Naive thymus-derived CD4-positive, alpha-beta T cell (primary cell): ENCODE measurements at regions not wholly inside any gene's neighbourhood (a gene's known extent, or its start where the extent isn't known, plus 50 kb on each side); places are given as distances from the start of the nearest gene placed in this dataset.
"Not testable (repeated sequence)": the region's sequence is repeated elsewhere in the genome, so short reads cannot be mapped to it uniquely, and the experiment has no call there.

ENCODE experiments used
- ATAC-seq: fragments of 150-1000 bp; cut with Tn5 transposase; 2 replicates; pipeline ENCODE4 v1.10.0; 2021; ENCODE audit warnings: mild to moderate bottlenecking, moderate library complexity
- CTCF ChIA-PET: fragments of 350-600 bp; sonication (Branson Sonifier 250); formaldehyde crosslinking; loops from one replicate; lab custom pipeline; 2021; ENCODE audit warnings: antibody characterized with exemption; lab: Charles Lee
- POLR2A ChIA-PET: fragments of 350-600 bp; sonication (Branson Sonifier 250); formaldehyde crosslinking; loops from one replicate; lab custom pipeline; 2021; ENCODE audit warnings: antibody characterized with exemption, inconsistent platforms; lab: Charles Lee
- DNase-seq, 9 donors: peaks; one replicate each; pipeline versions ENCODE4 v3.0.0 to v3.0.0-alpha.2; 2020 to 2022; ENCODE audit warnings: mixed read lengths in 1 of 9
- H3K27ac ChIP-seq: one replicate; pipeline ENCODE4 v1.7.0; 2013; ENCODE audit warnings: mild to moderate bottlenecking, low read depth, low read length, moderate library complexity
- H3K27me3 ChIP-seq, 2 donors: one replicate each; pipeline ENCODE4 v1.7.0; 2013; ENCODE audit warnings: low read length in 2 of 2, mild to moderate bottlenecking in 2 of 2, moderate library complexity in 2 of 2; ENCODE audit not compliant: control insufficient read depth in 2 of 2, insufficient read depth in 2 of 2
- H3K36me3 ChIP-seq, 3 experiments: 1 replicate in 2 of 3; 2 replicates in 1 of 3; pipeline ENCODE4 v1.7.0; 2013; ENCODE audit warnings: low read length in 3 of 3, mild to moderate bottlenecking in 3 of 3, moderate library complexity in 1 of 3; ENCODE audit not compliant: insufficient read depth in 3 of 3, control insufficient read depth in 2 of 3
- H3K4me1 ChIP-seq, 2 donors: one replicate each; pipeline ENCODE4 v1.7.0; 2013; ENCODE audit warnings: low read length in 2 of 2, mild to moderate bottlenecking in 2 of 2, moderate library complexity in 1 of 2; ENCODE audit not compliant: control insufficient read depth in 2 of 2, insufficient read depth in 2 of 2
- H3K4me3 ChIP-seq: 2 replicates; pipeline ENCODE4 v1.7.0; 2013; ENCODE audit warnings: mild to moderate bottlenecking, low read length
- H3K9me3 ChIP-seq, 3 experiments: 1 replicate in 2 of 3; 2 replicates in 1 of 3; pipeline ENCODE4 v1.7.0; 2013; ENCODE audit warnings: low read length in 3 of 3; ENCODE audit not compliant: control insufficient read depth in 2 of 3
- H3K27ac Mint-ChIP-seq, 9 donors: one replicate each; pipeline ENCODE4 v1.8.0; 2020 to 2022; ENCODE audit warnings: mixed read lengths in 9 of 9, mild to moderate bottlenecking in 8 of 9, moderate library complexity in 5 of 9, inconsistent platforms in 2 of 9
- H3K27me3 Mint-ChIP-seq, 5 donors: one replicate each; pipeline ENCODE4 v1.8.0; 2021 to 2022; ENCODE audit warnings: mixed read lengths in 5 of 5, mild to moderate bottlenecking in 1 of 5
- H3K36me3 Mint-ChIP-seq, 5 donors: one replicate each; pipeline ENCODE4 v1.8.0; 2020 to 2022; ENCODE audit warnings: mixed read lengths in 5 of 5, mild to moderate bottlenecking in 3 of 5, inconsistent platforms in 1 of 5
- H3K4me1 Mint-ChIP-seq, 7 donors: one replicate each; pipeline ENCODE4 v1.8.0; 2020 to 2022; ENCODE audit warnings: mixed read lengths in 7 of 7, mild to moderate bottlenecking in 3 of 7, inconsistent platforms in 1 of 7
- H3K4me3 Mint-ChIP-seq, 10 donors: one replicate each; pipeline ENCODE4 v1.8.0; 2020 to 2022; ENCODE audit warnings: mild to moderate bottlenecking in 10 of 10, mixed read lengths in 10 of 10, moderate library complexity in 6 of 10, inconsistent platforms in 2 of 10
- H3K9me3 Mint-ChIP-seq, 11 donors: one replicate each; pipeline ENCODE4 v1.8.0; 2020 to 2022; ENCODE audit warnings: mixed read lengths in 11 of 11, mild to moderate bottlenecking in 4 of 11, inconsistent platforms in 1 of 11, moderate library complexity in 1 of 11
- intact Hi-C, 2 donors: fragments of 100-400 bp; cut with micrococcal nuclease; formaldehyde crosslinking; loops; one replicate each; pipeline ENCODE4 v1.15.1; 2023

GRCh38 chr12:20053782-20054181, 314.6 kb upstream of the PDE3A start:
- Histone ChIP-seq H3K36me3 (no peaks in the 10 kb centered on the region), H3K4me1 (no peaks in the 10 kb centered on the region), H3K27ac (no peak overlapping the region), H3K9me3 (no peaks in the 10 kb centered on the region), H3K27me3 (no peaks in the 10 kb centered on the region), H3K4me3 (no peak overlapping the region)
- no peak for ATAC-seq
- no peak overlapping the region for H3K4me3 Mint-ChIP-seq
- no peaks in the 10 kb centered on the region for H3K27me3 Mint-ChIP-seq
- POLR2A ChIA-PET: no interaction called here
- H3K27ac Mint-ChIP-seq: no peak overlapping the region
- CTCF ChIA-PET: no interaction called here
- intact Hi-C loops: no loop called here
- H3K36me3 Mint-ChIP-seq: no peaks in the 10 kb centered on the region
- H3K9me3 Mint-ChIP-seq: peaks cover 0 to 4% (median 1%) of the 10 kb centered on the region in 11 donors
- H3K4me1 Mint-ChIP-seq: no peaks in the 10 kb centered on the region
- DNase-seq: no peak

GRCh38 chr12:20055856-20056255, 312.5 kb upstream of the PDE3A start:
- H3K27me3 Mint-ChIP-seq: no peaks in the 10 kb centered on the region
- no peak for ATAC-seq
- Histone ChIP-seq H3K4me1 (no peaks in the 10 kb centered on the region), H3K9me3 (no peaks in the 10 kb centered on the region), H3K4me3 (no peak overlapping the region), H3K27me3 (no peaks in the 10 kb centered on the region), H3K27ac (no peak overlapping the region), H3K36me3 (no peaks in the 10 kb centered on the region)
- H3K4me1 Mint-ChIP-seq: no peaks in the 10 kb centered on the region
- DNase-seq: no peak
- intact Hi-C loops: no loop called here
- ChIA-PET POLR2A (no interaction called here), CTCF (no interaction called here)
- peaks cover 0 to 6% (median 0%) of the 10 kb centered on the region in 5 donors for H3K36me3 Mint-ChIP-seq
- H3K9me3 Mint-ChIP-seq: peaks cover 0 to 9% (median 4%) of the 10 kb centered on the region in 11 donors
- no peak overlapping the region for H3K27ac Mint-ChIP-seq
- H3K4me3 Mint-ChIP-seq: no peak overlapping the region

GRCh38 chr12:20057398-20057797, 310.9 kb upstream of the PDE3A start:
- Mint-ChIP-seq H3K9me3 (peaks cover 1 to 18% (median 7%) of the 10 kb centered on the region in 11 donors), H3K36me3 (peaks cover 0 to 6% (median 0%) of the 10 kb centered on the region in 5 donors), H3K27ac (no peak overlapping the region), H3K4me3 (no peak overlapping the region), H3K27me3 (no peaks in the 10 kb centered on the region), H3K4me1 (no peaks in the 10 kb centered on the region)
- intact Hi-C loops: no loop called here
- Histone ChIP-seq H3K4me3 (no peak overlapping the region), H3K4me1 (no peaks in the 10 kb centered on the region), H3K27ac (no peak overlapping the region), H3K36me3 (no peaks in the 10 kb centered on the region), H3K9me3 (no peaks in the 10 kb centered on the region), H3K27me3 (no peaks in the 10 kb centered on the region)
- DNase-seq (no peak), ATAC-seq (no peak)
- CTCF ChIA-PET: no interaction called here
- POLR2A ChIA-PET: no interaction called here

GRCh38 chr12:20063116-20063515, 305.2 kb upstream of the PDE3A start:
- no peaks in the 10 kb centered on the region for H3K4me1 ChIP-seq
- H3K27ac Mint-ChIP-seq: no peak overlapping the region
- DNase-seq (no peak), ATAC-seq (no peak)
- POLR2A ChIA-PET: no interaction called here
- H3K9me3 ChIP-seq: peaks cover 0 to 4% (median 0%) of the 10 kb centered on the region in 3 experiments
- H3K4me3 ChIP-seq: no peak overlapping the region
- H3K36me3 Mint-ChIP-seq: peaks cover 0 to 9% (median 0%) of the 10 kb centered on the region in 5 donors
- no peak overlapping the region for H3K27ac ChIP-seq
- H3K27me3 Mint-ChIP-seq: no peaks in the 10 kb centered on the region
- H3K4me1 Mint-ChIP-seq: no peaks in the 10 kb centered on the region
- intact Hi-C loops: no loop called here
- H3K4me3 Mint-ChIP-seq: no peak overlapping the region
- peaks cover 2 to 30% (median 14%) of the 10 kb centered on the region in 11 donors for H3K9me3 Mint-ChIP-seq
- no peaks in the 10 kb centered on the region for H3K27me3 ChIP-seq
- no peaks in the 10 kb centered on the region for H3K36me3 ChIP-seq
- CTCF ChIA-PET: no interaction called here

GRCh38 chr12:20077618-20078017, 290.7 kb upstream of the PDE3A start:
- no peaks in the 10 kb centered on the region for H3K27me3 ChIP-seq
- no peaks in the 10 kb centered on the region for H3K36me3 ChIP-seq
- no peak overlapping the region for H3K27ac Mint-ChIP-seq
- H3K4me3 ChIP-seq: no peak overlapping the region
- H3K27me3 Mint-ChIP-seq: no peaks in the 10 kb centered on the region
- intact Hi-C loops: no loop called here
- ChIA-PET CTCF (no interaction called here), POLR2A (no interaction called here)
- H3K36me3 Mint-ChIP-seq: no peaks in the 10 kb centered on the region
- no peaks in the 10 kb centered on the region for H3K4me1 Mint-ChIP-seq
- no peaks in the 10 kb centered on the region for H3K4me1 ChIP-seq
- ATAC-seq: no peak
- no peak overlapping the region for H3K27ac ChIP-seq
- H3K9me3 ChIP-seq: no peaks in the 10 kb centered on the region
- H3K9me3 Mint-ChIP-seq: peaks cover 0 to 11% (median 5%) of the 10 kb centered on the region in 11 donors
- no peak for DNase-seq
- no peak overlapping the region for H3K4me3 Mint-ChIP-seq

GRCh38 chr12:20089077-20089476, 279.3 kb upstream of the PDE3A start:
- intact Hi-C loops: no loop called here
- Mint-ChIP-seq H3K27me3 (peaks cover 0 to 5% (median 0%) of the 10 kb centered on the region in 5 donors), H3K4me1 (no peaks in the 10 kb centered on the region), H3K9me3 (peaks cover 0 to 3% (median 0%) of the 10 kb centered on the region in 11 donors), H3K27ac (no peak overlapping the region), H3K4me3 (no peak overlapping the region), H3K36me3 (no peaks in the 10 kb centered on the region)
- H3K36me3 ChIP-seq: no peaks in the 10 kb centered on the region
- H3K27ac ChIP-seq: no peak overlapping the region
- H3K4me3 ChIP-seq: no peak overlapping the region
- DNase-seq: no peak
- no peaks in the 10 kb centered on the region for H3K4me1 ChIP-seq
- H3K27me3 ChIP-seq: no peaks in the 10 kb centered on the region
- POLR2A ChIA-PET: no interaction called here
- H3K9me3 ChIP-seq: no peaks in the 10 kb centered on the region
- CTCF ChIA-PET: no interaction called here
- ATAC-seq: no peak

GRCh38 chr12:20093190-20093810, 275.0 kb upstream of the PDE3A start:
- H3K27ac Mint-ChIP-seq, H3K9me3 Mint-ChIP-seq, H3K4me1 ChIP-seq, intact Hi-C loops, H3K27me3 ChIP-seq, ATAC-seq, H3K9me3 ChIP-seq, CTCF ChIA-PET, H3K4me3 ChIP-seq, H3K4me1 Mint-ChIP-seq, H3K36me3 Mint-ChIP-seq, POLR2A ChIA-PET, H3K27ac ChIP-seq, H3K4me3 Mint-ChIP-seq, H3K27me3 Mint-ChIP-seq, H3K36me3 ChIP-seq, DNase-seq: not testable (repeated sequence)
